ELR (cell line): ENCODE measurements at regions not wholly inside any gene's neighbourhood (a gene's known extent, or its start where the extent isn't known, plus 50 kb on each side); places are given as distances from the start of the nearest gene placed in this dataset.
"Not testable (repeated sequence)": the region's sequence is repeated elsewhere in the genome, so short reads cannot be mapped to it uniquely, and the experiment has no call there.

ENCODE experiments used
- DNase-seq: peaks from one replicate; pipeline ENCODE4 v3.0.0-alpha.2; 2015; ENCODE audit warnings: low read depth

- DNase-seq = no peak
These were observed 93.2 kb upstream of the TNFSF4 start for GRCh38 chr1:173300061-173301044.

- peak; percentile 26 for DNase-seq
These were observed 94.4 kb upstream of the TNFSF4 start for GRCh38 chr1:173301507-173301906.

- DNase-seq = no peak
These were observed 95.2 kb upstream of the TNFSF4 start for GRCh38 chr1:173302366-173302765.

GRCh38 chr1:173302890-173303829 lies 96.0 kb upstream of the TNFSF4 start:
- no peak for DNase-seq

DNA sequence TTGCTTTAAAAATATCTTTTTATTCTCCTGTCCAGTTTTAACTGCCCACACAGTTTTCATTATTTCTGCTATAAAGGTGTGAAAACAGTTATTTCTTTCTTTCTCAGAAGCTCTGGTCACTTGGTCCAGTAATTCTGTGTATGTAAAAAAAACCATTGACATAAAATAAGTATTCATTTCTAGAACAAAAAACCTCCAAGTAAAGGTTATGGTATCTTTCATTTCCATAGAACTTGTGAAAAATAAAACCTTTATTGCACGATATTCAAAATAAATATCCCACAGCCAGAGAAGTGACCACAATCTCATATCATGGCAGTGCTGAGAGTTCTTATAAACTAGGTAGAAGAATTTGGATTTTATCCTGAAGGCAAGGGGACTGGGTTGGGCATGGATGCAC lies 96.9 kb upstream of the TNFSF4 start:
- no peak for DNase-seq

DNA sequence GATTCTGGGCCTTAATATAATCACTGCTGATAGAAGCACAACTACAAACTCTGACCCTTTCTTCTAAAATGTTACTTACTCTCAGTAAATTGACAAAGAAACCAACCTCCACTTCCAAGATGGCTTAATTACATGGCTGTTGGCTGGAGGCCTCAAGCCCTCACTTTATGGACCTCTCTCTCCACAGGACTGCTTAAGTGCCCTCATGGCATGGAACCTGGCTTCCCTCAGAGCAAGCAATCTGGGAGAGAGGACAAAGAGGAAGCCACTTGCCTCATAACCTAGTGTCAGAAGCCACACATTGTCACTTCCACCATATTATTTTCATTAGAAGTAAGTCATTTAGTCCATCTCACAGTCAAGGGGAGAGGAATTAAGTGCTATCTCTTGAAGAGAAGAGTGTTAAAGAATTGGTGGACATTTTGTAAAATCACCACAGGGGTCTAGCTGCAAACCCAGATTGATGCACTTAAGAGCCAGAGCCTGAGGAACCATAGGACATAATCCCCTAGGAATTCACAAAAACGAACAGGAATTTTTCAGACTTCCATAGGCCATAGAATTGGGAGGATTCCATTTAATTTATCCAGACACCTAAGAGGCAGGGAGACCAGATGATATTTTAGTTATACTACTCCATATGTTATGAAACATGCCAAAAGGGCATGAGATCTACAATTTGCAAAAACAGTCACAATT lies 97.5 kb upstream of the TNFSF4 start:
- no peak for DNase-seq

DNA sequence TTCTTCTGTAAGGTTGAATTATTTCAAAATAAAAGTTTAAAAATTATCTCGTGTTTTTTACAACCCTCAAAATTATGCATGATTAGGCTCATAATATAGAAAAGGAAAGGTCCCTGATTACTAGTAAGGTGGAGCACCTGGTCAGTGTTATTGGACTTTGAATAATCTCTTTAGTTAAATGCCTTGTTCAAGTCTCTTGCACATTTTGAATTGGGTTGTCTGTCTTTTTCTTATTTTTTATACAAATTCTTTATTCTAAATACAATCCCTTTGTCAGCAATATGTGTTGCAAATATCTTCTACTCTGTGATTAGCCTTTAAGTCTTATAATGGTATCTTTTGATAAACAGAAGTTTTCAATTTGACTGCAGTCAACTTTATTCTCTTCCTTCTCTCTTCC lies 100.7 kb upstream of the TNFSF4 start:
- no peak for DNase-seq

DNA sequence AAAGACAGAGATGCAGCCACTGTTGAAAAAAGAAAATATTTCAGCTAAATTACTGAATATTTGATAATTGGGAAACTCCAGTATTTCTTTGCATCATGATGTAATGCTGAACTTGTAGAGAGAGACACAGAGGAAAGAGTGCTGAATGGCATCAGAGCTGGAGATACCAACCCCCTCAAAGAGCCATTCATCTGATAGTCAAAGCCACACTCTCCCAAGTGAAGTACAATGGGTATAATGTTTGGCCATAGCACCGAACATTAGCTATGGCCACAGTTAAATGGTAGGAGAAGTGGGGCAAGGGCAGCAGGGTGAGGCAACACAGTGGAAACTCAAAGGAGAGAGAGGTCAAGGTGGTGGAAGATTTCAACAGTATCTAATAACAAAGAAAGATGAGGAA lies 107.5 kb upstream of the TNFSF4 start:
- DNase-seq = no peak

DNA sequence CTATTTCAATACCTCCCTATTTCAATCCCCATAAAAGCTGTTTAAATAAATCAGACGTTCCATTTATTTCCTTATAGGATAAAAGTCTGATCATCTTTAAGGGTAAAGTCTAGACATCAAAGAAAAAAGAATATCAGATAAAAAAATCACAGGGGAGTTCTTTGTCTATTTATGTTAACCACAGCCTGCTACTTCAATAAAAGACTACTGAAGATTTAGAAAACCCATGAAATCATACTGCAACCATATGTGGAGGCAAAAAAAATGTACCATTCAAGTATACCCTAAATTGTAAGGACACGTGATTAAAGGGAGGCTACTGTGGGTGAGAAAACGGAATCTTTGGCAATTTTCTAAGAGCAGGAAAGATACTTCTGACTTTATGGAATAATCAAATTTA lies 108.2 kb upstream of the TNFSF4 start:
- DNase-seq = no peak

DNA sequence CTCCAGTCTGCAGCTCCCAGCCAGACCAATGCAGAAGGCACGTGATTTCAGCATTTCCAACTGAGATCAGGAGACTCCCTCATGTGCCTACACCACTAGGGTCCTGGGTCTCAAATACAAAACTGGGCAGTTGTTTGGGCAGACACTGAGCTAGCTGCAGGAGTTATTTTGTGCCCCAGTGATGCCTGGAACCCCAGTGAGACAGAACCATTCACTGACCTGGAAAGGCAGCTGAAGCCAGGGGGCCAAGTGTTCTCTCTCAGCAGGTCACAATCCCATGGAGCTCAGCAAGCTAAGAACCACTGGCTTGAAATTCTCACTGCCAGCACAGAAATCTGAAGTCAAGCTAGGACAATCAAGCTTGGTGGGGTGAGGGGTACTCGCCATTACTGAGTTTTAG lies 111.7 kb upstream of the TNFSF4 start:
- no peak for DNase-seq

DNA sequence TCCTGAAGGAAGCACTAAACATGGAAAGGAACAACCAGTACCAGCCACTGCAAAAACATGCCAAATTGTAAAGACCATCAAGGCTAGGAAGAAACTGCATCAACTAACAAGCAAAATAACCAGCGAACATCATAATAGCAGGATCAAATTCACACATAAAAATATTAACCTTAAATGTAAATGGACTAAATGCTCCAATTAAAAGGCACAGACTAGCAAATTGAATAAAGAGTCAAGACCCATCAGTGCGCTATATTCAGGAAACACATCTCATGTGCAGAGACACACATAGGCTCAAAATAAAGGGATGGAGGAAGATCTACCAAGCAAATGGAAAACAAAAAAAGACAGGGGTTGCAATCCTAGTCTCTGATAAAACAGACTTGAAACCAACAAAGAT lies 117.2 kb upstream of the TNFSF4 start:
- not testable (repeated sequence) for DNase-seq

DNA sequence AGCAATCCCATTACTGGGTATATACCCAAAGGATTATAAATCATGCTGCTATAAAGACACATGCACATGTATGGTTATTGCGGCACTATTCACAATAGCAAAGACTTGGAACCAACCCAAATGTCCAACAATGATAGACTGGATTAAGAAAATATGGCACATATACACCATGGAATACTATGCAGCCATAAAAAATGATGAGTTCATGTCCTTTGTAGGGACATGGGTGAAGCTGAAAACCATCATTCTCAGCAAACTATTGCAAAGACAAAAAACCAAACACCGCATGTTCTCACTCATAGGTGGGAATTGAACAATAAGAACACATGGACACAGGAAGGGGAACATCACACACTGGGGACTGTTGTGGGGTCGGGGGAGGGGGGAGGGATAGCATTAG lies 120.9 kb upstream of the TNFSF4 start:
- not testable (repeated sequence) for DNase-seq

- no peak for DNase-seq
These were observed 121.8 kb upstream of the TNFSF4 start for GRCh38 chr1:173328961-173329360.

GRCh38 chr1:173329726-173330125 lies 122.6 kb upstream of the TNFSF4 start:
- DNase-seq = peak; percentile 67

DNA sequence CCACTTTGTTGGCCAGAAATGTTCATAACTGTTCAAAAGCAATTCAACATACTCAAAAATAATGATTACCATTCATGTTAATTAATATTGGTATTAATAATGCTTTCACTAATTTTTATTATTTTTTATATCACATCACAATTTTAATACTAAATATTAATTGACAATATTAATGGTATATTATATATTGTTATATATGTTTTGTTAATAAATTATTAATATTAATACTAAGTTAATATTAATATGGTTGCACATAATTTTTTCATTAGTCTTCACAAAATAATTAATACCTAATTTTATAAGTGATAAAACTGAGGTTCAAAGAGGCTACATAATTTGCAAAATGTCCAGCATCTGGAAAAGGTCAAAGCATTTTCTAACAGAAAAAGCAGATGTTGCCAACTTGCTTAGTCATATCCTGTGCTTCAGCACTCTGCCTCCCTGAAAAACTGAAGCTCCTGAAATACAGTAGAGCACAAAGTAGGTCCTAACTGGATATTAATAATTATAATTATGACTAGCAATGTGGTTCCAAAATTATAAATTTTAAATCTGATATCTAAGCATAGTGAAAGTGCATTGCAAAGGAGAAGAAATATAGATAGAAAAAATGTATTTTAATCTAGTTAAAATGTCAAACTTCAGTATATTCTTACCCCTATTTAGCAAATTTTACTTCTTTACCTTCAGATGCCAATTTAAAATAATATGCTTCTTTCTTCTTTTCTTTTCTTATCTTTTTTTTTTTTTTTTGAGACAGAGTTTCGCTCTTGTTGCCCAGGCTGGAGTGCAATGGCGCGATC lies 123.2 kb upstream of the TNFSF4 start:
- peak; percentile 85 for DNase-seq

GRCh38 chr1:173330952-173331548 lies 123.9 kb upstream of the TNFSF4 start:
- DNase-seq = peak; percentile 45

DNA sequence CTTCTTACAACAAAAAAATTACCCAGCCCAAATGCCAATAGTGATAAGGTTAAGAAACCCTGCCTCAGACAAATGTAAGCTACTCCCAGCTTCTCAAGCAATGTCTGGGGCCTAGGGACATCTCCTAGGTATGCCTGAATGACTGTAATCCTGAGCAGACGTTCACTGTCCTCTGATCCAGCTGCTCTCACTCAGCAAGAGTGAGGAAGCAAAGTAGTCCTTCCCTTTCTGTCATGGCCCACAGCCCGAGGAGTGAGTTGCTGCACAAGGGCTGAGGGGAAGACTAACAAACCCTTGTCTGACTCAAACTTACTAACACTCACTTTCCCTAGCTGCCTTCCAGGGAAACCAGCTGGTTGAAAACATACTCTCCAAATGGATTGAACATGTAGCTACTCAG lies 124.9 kb upstream of the TNFSF4 start:
- peak; percentile 77 for DNase-seq

- peak; percentile 69 for DNase-seq
These were observed 126.5 kb upstream of the TNFSF4 start for GRCh38 chr1:173333581-173333980.

DNA sequence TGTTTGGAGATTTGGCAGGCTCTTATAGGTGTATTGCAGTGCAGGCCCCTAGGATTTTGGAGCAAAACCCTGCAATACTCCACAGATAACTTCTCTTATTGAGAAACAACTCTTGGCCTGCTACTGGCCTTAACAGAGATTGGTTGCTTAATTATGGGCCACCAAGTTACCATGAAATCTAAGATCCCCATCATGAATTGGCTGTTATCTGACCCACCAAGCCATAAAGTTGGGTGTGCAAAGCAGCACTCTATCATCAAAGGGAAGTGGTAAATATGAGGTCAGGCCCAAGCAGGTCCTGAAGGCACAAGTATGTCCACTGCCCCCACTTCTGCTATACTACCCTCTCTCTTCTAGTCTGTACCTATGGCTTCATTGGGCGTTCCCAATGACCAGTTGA lies 130.0 kb upstream of the TNFSF4 start:
- DNase-seq = no peak

DNA sequence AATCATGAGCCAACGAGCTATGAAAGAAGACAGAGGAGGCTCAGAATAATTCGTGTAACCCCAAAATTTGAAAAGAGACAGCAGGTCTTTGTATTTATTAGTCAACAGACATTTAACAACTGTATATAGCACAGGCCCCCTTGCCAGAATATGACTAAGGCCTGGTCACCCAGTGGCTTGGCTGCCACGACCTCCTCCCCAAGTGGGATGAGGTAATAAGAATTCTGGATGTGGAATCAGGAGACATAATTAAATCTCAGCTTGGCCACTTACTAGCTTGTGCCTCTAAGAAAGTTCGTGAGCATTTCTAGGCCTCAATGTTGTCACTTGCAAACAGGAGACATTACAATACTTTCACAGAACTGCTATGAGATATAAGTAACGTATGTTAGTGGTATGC lies 134.2 kb upstream of the TNFSF4 start:
- peak; percentile 82 for DNase-seq

- no peak for DNase-seq
These were observed 134.8 kb upstream of the TNFSF4 start for GRCh38 chr1:173341971-173342370.
